ENCODE measurements at regions not wholly inside any gene's neighbourhood (a gene's known extent, or its start where the extent isn't known, plus 50 kb on each side); places are given as distances from the start of the nearest gene placed in this dataset.

DNA sequence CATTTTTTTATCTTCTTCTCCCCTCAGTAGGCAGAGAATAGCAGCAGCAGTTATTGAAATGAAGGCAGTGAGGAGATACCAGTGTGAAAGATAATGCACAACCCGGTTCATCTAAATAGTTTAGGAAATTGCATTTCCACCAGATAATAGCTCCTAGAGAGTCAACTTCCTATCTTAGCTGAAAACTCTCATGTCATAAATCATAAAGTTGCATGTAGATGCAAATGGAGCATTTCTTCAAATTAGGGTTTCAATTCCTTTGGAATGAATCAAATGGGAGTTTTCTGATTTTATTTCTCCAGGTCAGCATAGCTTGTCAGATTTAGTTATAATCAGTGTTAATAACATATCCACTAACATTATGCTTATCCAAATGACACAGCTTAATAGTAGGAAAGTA is 335.3 kb downstream of the CNTNAP4 start:
- intact Hi-C loops (cut with micrococcal nuclease), result no loop called here
- peaks cover under 1% of the 10 kb centered on the region for H3K9me3 Mint-ChIP-seq
- H3K36me3 Mint-ChIP-seq (ENCODE audit: low read depth), result no peaks in the 10 kb centered on the region
- H3K4me1 Mint-ChIP-seq (ENCODE audit: low read depth), result no peaks in the 10 kb centered on the region
- H3K27me3 Mint-ChIP-seq, result no peaks in the 10 kb centered on the region
- H3K27ac Mint-ChIP-seq, result no peak overlapping the region
- H3K4me3 Mint-ChIP-seq, result no peak overlapping the region

DNA sequence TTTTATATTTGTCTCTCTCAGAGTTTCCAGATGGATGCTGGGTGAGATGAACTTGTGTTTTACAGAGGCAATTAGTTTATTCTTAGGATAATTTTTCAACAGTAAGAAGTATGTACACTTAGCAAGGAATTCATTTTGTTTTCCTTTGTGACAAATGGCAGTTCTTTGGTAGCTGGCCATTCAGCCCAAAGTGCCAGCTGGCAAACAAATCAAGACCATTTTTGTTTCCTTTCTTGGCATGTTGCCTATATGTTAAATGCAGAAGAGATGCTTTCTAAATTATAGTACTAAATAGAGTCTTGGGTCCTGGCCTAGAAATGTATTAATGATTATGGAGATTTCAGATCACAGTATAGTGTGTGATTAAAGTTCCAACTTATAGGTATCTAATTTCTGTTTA is 337.1 kb downstream of the CNTNAP4 start:
- no peaks in the 10 kb centered on the region for H3K4me1 Mint-ChIP-seq (ENCODE audit: low read depth)
- H3K36me3 Mint-ChIP-seq (ENCODE audit: low read depth), result no peaks in the 10 kb centered on the region
- H3K27ac Mint-ChIP-seq, result no peak overlapping the region
- H3K4me3 Mint-ChIP-seq, result no peak overlapping the region
- peaks cover 8% of the 10 kb centered on the region for H3K9me3 Mint-ChIP-seq
- intact Hi-C loops (cut with micrococcal nuclease), result no loop called here
- H3K27me3 Mint-ChIP-seq, result no peaks in the 10 kb centered on the region

DNA sequence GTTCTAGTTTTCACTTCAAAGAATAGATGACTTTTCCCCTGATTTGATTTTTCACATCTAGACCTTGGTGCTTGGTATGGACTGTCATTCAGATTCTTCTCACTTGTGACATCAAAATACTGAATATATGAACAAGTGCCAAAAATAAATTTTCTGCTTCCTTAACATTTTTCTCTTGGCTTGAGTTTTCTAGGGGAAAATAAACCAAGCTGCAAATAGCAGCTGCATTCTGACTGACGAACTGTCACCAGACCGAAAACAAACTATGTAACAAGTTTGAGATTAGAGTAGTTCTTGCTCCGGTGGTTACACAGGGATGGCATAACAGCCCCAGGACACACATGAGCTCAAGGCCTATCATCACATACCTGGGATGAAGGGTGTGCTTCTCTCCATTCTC is 345.7 kb downstream of the CNTNAP4 start:
- H3K36me3 Mint-ChIP-seq (ENCODE audit: low read depth), result no peaks in the 10 kb centered on the region
- H3K27ac Mint-ChIP-seq, result no peak overlapping the region
- no peak overlapping the region for H3K4me3 Mint-ChIP-seq
- H3K27me3 Mint-ChIP-seq, result no peaks in the 10 kb centered on the region
- no peaks in the 10 kb centered on the region for H3K4me1 Mint-ChIP-seq (ENCODE audit: low read depth)
- H3K9me3 Mint-ChIP-seq, result peaks cover 8% of the 10 kb centered on the region
- intact Hi-C loops (cut with micrococcal nuclease), result no loop called here

GRCh38 chr16:76634847-76635697 is 357.9 kb downstream of the CNTNAP4 start:
- no peaks in the 10 kb centered on the region for H3K36me3 Mint-ChIP-seq (ENCODE audit: low read depth)
- no peak overlapping the region for H3K27ac Mint-ChIP-seq
- H3K27me3 Mint-ChIP-seq, result no peaks in the 10 kb centered on the region
- H3K9me3 Mint-ChIP-seq, result peaks cover 45% of the 10 kb centered on the region
- H3K4me1 Mint-ChIP-seq (ENCODE audit: low read depth), result no peaks in the 10 kb centered on the region
- no peak overlapping the region for H3K4me3 Mint-ChIP-seq
- intact Hi-C loops (cut with micrococcal nuclease), result no loop called here

- no peaks in the 10 kb centered on the region for H3K36me3 Mint-ChIP-seq (ENCODE audit: low read depth)
- H3K27ac Mint-ChIP-seq, result no peak overlapping the region
- H3K27me3 Mint-ChIP-seq, result no peaks in the 10 kb centered on the region
- no peaks in the 10 kb centered on the region for H3K4me1 Mint-ChIP-seq (ENCODE audit: low read depth)
- no peak overlapping the region for H3K4me3 Mint-ChIP-seq
- peaks cover 6% of the 10 kb centered on the region for H3K9me3 Mint-ChIP-seq
- intact Hi-C loops (cut with micrococcal nuclease), result no loop called here
Observed at GRCh38 chr16:76639685-76640289, 362.6 kb downstream of the CNTNAP4 start.

GRCh38 chr16:76650582-76650981 is 373.4 kb downstream of the CNTNAP4 start:
- Mint-ChIP-seq H3K27ac (no peak overlapping the region), H3K27me3 (no peaks in the 10 kb centered on the region), H3K4me1 (ENCODE audit: low read depth) (no peaks in the 10 kb centered on the region), H3K4me3 (no peak overlapping the region), H3K36me3 (ENCODE audit: low read depth) (no peaks in the 10 kb centered on the region), H3K9me3 (no peaks in the 10 kb centered on the region)
- intact Hi-C loops (cut with micrococcal nuclease), result loop anchor here (5.0 kb wide), 1 partner anchor 863 kb away; no protein-coding TSS in a partner anchor

- Mint-ChIP-seq H3K27me3 (no peaks in the 10 kb centered on the region), H3K4me3 (no peak overlapping the region), H3K27ac (no peak overlapping the region), H3K9me3 (no peaks in the 10 kb centered on the region), H3K4me1 (ENCODE audit: low read depth) (no peaks in the 10 kb centered on the region), H3K36me3 (ENCODE audit: low read depth) (no peaks in the 10 kb centered on the region)
- intact Hi-C loops (cut with micrococcal nuclease), result loop anchor here (5.0 kb wide), 1 partner anchor 866 kb away; no protein-coding TSS in a partner anchor
Observed at GRCh38 chr16:76653390-76654026, 376.3 kb downstream of the CNTNAP4 start.

DNA sequence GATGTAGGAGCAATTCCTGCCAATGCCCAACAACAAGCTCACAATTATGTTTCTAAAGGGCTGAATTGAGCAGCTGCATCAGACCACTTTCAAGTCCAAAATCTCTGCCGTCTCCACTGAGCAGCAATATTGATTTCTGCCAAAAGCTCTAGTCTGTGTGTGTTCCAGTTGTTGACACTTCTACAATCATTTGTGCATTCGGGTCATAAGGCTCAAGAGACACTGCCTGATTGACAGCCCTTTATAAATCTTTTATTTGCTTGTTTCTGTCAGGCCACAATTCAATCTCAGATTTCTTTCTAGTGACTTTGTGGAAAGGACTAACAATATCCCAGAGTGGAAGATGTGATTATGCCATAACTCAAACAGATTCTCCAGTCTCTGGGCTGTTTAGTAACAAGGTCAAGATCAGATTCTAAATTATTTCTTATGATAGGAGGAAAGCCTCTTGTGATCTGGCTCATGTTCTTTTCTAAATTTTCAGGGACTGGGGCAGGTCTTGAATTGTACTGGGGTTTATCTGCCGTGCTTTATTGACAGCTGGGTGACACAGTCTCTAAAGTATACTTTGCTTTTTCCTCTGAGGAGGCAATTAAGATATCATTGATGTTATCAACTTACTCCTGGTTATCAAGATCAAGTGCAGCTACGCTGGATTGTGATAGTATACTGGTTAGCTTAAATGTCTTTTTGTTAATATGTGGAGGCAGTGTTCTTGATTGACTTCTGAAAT is 377.1 kb downstream of the CNTNAP4 start:
- H3K27ac Mint-ChIP-seq, result no peak overlapping the region
- intact Hi-C loops (cut with micrococcal nuclease), result loop anchor here (5.0 kb wide), 1 partner anchor 867 kb away; no protein-coding TSS in a partner anchor
- no peak overlapping the region for H3K4me3 Mint-ChIP-seq

GRCh38 chr16:76656994-76657393 is 379.8 kb downstream of the CNTNAP4 start:
- no peak overlapping the region for H3K4me3 Mint-ChIP-seq
- no peaks in the 10 kb centered on the region for H3K27me3 Mint-ChIP-seq
- no peaks in the 10 kb centered on the region for H3K4me1 Mint-ChIP-seq (ENCODE audit: low read depth)
- no peaks in the 10 kb centered on the region for H3K36me3 Mint-ChIP-seq (ENCODE audit: low read depth)
- intact Hi-C loops (cut with micrococcal nuclease), result no loop called here
- H3K27ac Mint-ChIP-seq, result no peak overlapping the region
- no peaks in the 10 kb centered on the region for H3K9me3 Mint-ChIP-seq

More for the DNA sequence above, 377.1 kb downstream of the CNTNAP4 start:
- Mint-ChIP-seq H3K4me1 (ENCODE audit: low read depth) (no peaks in the 10 kb centered on the region), H3K27me3 (no peaks in the 10 kb centered on the region), H3K9me3 (no peaks in the 10 kb centered on the region), H3K36me3 (ENCODE audit: low read depth) (no peaks in the 10 kb centered on the region)

DNA sequence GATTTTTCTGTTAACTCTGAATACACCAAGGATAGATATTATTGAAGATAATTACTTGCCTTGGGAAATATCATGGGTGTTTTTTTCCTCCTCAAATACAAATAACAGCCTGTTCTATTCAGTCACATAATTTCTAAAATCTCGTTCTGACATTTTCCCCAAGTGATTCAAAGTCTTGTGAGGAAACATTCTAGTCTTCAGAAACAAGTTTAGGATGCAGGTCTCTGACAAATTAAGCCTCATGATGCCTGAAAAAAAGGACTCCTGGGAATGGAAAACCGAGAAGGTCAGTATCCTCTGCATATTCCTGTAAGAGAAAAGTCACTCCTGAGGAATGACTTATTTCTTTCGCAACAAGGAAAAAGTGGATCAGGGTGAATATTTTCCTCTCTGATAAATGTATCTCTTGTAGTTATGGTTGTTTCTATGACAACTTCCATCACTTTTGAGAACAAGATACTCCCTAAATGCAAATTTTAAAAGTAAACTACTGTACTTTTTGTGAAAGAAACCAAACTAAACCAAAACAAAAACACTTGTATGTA is 384.6 kb downstream of the CNTNAP4 start:
- no peaks in the 10 kb centered on the region for H3K4me1 Mint-ChIP-seq (ENCODE audit: low read depth)
- H3K4me3 Mint-ChIP-seq, result no peak overlapping the region
- no peaks in the 10 kb centered on the region for H3K36me3 Mint-ChIP-seq (ENCODE audit: low read depth)
- no peaks in the 10 kb centered on the region for H3K9me3 Mint-ChIP-seq
- no peaks in the 10 kb centered on the region for H3K27me3 Mint-ChIP-seq
- intact Hi-C loops (cut with micrococcal nuclease), result no loop called here
- no peak overlapping the region for H3K27ac Mint-ChIP-seq

- no peaks in the 10 kb centered on the region for H3K36me3 Mint-ChIP-seq (ENCODE audit: low read depth)
- H3K27me3 Mint-ChIP-seq, result no peaks in the 10 kb centered on the region
- H3K4me1 Mint-ChIP-seq (ENCODE audit: low read depth), result no peaks in the 10 kb centered on the region
- H3K9me3 Mint-ChIP-seq, result no peaks in the 10 kb centered on the region
- no peak overlapping the region for H3K27ac Mint-ChIP-seq
- intact Hi-C loops (cut with micrococcal nuclease), result no loop called here
- no peak overlapping the region for H3K4me3 Mint-ChIP-seq
Observed at GRCh38 chr16:76665571-76666275, 388.5 kb downstream of the CNTNAP4 start.

DNA sequence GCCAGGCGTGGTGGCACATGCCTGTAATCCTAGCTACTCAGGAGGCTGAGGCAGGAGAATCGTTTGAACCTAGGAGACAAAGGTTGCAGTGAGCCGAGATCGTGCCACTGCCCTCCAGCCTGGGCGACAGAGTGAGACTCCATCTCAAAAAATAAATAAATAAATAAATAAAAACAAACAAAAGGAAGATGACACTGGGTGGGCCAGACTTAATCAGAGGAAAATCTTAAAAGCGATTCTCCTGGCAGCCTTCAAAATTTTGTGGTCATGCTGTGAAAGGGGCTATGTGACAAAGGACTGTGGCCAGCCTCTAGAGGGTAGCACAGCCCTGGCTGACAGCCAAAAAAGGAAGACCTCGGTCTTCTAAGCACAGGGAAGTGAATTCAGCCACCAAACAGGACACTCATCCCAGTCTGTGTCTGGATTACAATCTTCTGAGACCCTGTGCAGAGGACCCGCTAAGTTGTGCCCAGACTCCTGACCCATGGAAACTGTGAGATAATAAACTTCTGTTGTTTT is 391.1 kb downstream of the CNTNAP4 start:
- H3K36me3 Mint-ChIP-seq (ENCODE audit: low read depth), result no peaks in the 10 kb centered on the region
- no peaks in the 10 kb centered on the region for H3K9me3 Mint-ChIP-seq
- no peak overlapping the region for H3K27ac Mint-ChIP-seq
- H3K27me3 Mint-ChIP-seq, result no peaks in the 10 kb centered on the region
- no peak overlapping the region for H3K4me3 Mint-ChIP-seq
- H3K4me1 Mint-ChIP-seq (ENCODE audit: low read depth), result no peaks in the 10 kb centered on the region
- intact Hi-C loops (cut with micrococcal nuclease), result no loop called here

DNA sequence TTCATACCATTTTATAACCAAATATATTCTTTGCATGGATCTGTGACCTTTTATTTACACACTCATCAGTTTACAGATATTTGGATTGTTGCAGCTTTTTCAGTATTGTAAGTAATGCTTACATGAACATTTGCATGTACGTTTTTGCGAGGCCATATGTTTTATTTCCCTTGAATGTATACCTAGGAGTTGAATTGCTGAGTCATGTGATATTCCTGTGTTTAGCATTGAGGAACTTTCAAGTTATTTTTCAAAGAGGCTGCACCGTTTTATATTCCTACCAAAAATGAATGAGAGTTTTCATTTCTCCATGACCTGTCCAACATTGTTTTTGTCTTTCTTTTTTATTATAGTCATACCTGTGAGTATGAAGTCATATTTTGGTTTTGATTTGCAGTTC is 392.1 kb downstream of the CNTNAP4 start:
- no peak overlapping the region for H3K4me3 Mint-ChIP-seq
- no peaks in the 10 kb centered on the region for H3K9me3 Mint-ChIP-seq
- H3K27me3 Mint-ChIP-seq, result no peaks in the 10 kb centered on the region
- no peak overlapping the region for H3K27ac Mint-ChIP-seq
- intact Hi-C loops (cut with micrococcal nuclease), result no loop called here
- H3K36me3 Mint-ChIP-seq (ENCODE audit: low read depth), result no peaks in the 10 kb centered on the region
- no peaks in the 10 kb centered on the region for H3K4me1 Mint-ChIP-seq (ENCODE audit: low read depth)
